DND-41 (cell line): ENCODE measurements at regions not wholly inside any gene's neighbourhood (a gene's known extent, or its start where the extent isn't known, plus 50 kb on each side); places are given as distances from the start of the nearest gene placed in this dataset.

Experiments used
- ATAC-seq: fragments of 200-7000 bp; cut with Tn5 transposase; 3 replicates; pipeline ENCODE4 v1.9.1; 2021; ENCODE audit warnings: low read depth; ENCODE audit not compliant: insufficient read depth
- DNase-seq: peaks from one replicate; pipeline ENCODE4 v3.0.0-alpha.2; 2020
- H2AFZ ChIP-seq: 2 replicates; pipeline ENCODE4 v1.6.0; 2012; ENCODE audit warnings: low read depth, low read length
- H3K27ac ChIP-seq: 2 replicates; pipeline ENCODE4 v1.5.1; 2012; ENCODE audit warnings: low read length, inconsistent platforms
- H3K27me3 ChIP-seq: fragments of 200-600 bp; sonication (generic); 2 replicates; pipeline ENCODE4 v1.6.0; 2012; ENCODE audit warnings: low read length, mild to moderate bottlenecking, inconsistent platforms; ENCODE audit not compliant: insufficient read depth, poor library complexity
- H3K36me3 ChIP-seq: 2 replicates; pipeline ENCODE4 v1.5.1; 2012; ENCODE audit warnings: low read length, inconsistent platforms; ENCODE audit not compliant: insufficient read depth
- H3K4me1 ChIP-seq: 2 replicates; pipeline ENCODE4 v1.5.1; 2012; ENCODE audit warnings: mild to moderate bottlenecking, low read length; ENCODE audit not compliant: insufficient read depth
- H3K4me2 ChIP-seq: 2 replicates; pipeline ENCODE4 v1.6.0; 2012; ENCODE audit warnings: mild to moderate bottlenecking, moderate library complexity, low read length, inconsistent platforms; ENCODE audit not compliant: insufficient read depth
- H3K4me3 ChIP-seq, 2 experiments: fragments of 200-600 bp in 1 of 2; shearing (Covaris generic) in 1 of 2; 2 replicates each; pipeline ENCODE4 v1.5.1; 2012 to 2016; ENCODE audit warnings: inconsistent platforms in 2 of 2, low read length in 2 of 2, mild to moderate bottlenecking in 2 of 2, low read depth in 1 of 2, moderate library complexity in 1 of 2
- H3K79me2 ChIP-seq: 2 replicates; pipeline ENCODE4 v1.6.0; 2012; ENCODE audit warnings: low read length, inconsistent platforms; ENCODE audit not compliant: insufficient read depth
- H3K9ac ChIP-seq: 2 replicates; pipeline ENCODE4 v1.6.0; 2012; ENCODE audit warnings: low read depth, mild to moderate bottlenecking, inconsistent platforms, low read length, moderate library complexity
- H3K9me3 ChIP-seq: 2 replicates; pipeline ENCODE4 v1.5.1; 2012; ENCODE audit warnings: low read length, moderate library complexity, mild to moderate bottlenecking, inconsistent platforms; ENCODE audit not compliant: insufficient read depth, severe bottlenecking
- H4K20me1 ChIP-seq: 2 replicates; pipeline ENCODE4 v1.6.0; 2012; ENCODE audit warnings: low read length; ENCODE audit not compliant: insufficient read depth
- CTCF ChIP-seq: IDR thresholded peaks from 2 replicates; pipeline ENCODE4 v1.5.1; 2012; ENCODE audit warnings: borderline replicate concordance, low read length, moderate library complexity, mild to moderate bottlenecking; ENCODE audit not compliant: poor library complexity, severe bottlenecking; ENCODE audit errors: extremely low read depth
- EZH2 ChIP-seq: IDR thresholded peaks from 3 replicates; pipeline ENCODE4 v1.6.1; 2012; ENCODE audit warnings: borderline replicate concordance, low read depth, mild to moderate bottlenecking, moderate library complexity, low read length, inconsistent platforms; ENCODE audit not compliant: severe bottlenecking

GRCh38 chr15:38843736-38844590 is 279.3 kb upstream of the RASGRP1 start:
- H3K36me3 ChIP-seq = no peaks in the 10 kb centered on the region
- H2AFZ ChIP-seq = no peak overlapping the region
- TF ChIP-seq CTCF = no peak
- TF ChIP-seq EZH2 = no peak
- no peak overlapping the region for H3K4me2 ChIP-seq
- ATAC-seq (no peak), DNase-seq (no peak)
- H3K9me3 ChIP-seq = no peaks in the 10 kb centered on the region
- H3K9ac ChIP-seq = no peak overlapping the region
- H4K20me1 ChIP-seq = no peaks in the 10 kb centered on the region
- no peak overlapping the region for H3K4me3 ChIP-seq
- H3K79me2 ChIP-seq = no peaks in the 10 kb centered on the region
- no peak overlapping the region for H3K27ac ChIP-seq
- no peaks in the 10 kb centered on the region for H3K4me1 ChIP-seq
- H3K27me3 ChIP-seq = no peaks in the 10 kb centered on the region

DNA sequence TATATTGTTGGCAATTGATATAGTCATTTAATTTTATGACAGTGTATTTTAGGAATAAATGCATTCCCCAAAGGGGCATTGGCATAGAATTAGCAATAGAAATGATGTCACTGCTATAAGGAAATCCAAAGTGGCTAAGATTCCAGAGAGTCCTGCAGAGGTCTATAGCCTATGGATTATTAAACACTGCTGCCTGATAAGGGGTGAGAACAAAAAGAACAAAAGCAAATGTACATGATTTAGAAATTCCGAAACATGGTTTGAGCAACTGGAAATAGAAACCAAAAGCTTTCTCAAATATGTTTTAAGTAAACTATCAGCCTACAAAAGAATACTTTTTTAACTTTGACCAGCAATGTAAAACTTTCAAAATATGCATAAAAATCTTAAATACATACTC is 280.1 kb upstream of the RASGRP1 start:
- H4K20me1 ChIP-seq = no peaks in the 10 kb centered on the region
- H3K27ac ChIP-seq = no peak overlapping the region
- H3K4me2 ChIP-seq = no peak overlapping the region
- H3K36me3 ChIP-seq = no peaks in the 10 kb centered on the region
- H3K27me3 ChIP-seq = no peaks in the 10 kb centered on the region
- DNase-seq (no peak), ATAC-seq (no peak)
- TF ChIP-seq EZH2 (no peak), CTCF (no peak)
- no peak overlapping the region for H3K4me3 ChIP-seq
- no peaks in the 10 kb centered on the region for H3K9me3 ChIP-seq
- H3K4me1 ChIP-seq = no peaks in the 10 kb centered on the region
- no peak overlapping the region for H2AFZ ChIP-seq
- no peak overlapping the region for H3K9ac ChIP-seq
- H3K79me2 ChIP-seq = no peaks in the 10 kb centered on the region

- H3K9me3 ChIP-seq = no peaks in the 10 kb centered on the region
- no peaks in the 10 kb centered on the region for H3K79me2 ChIP-seq
- H2AFZ ChIP-seq = no peak overlapping the region
- TF ChIP-seq CTCF (no peak), EZH2 (no peak)
- no peaks in the 10 kb centered on the region for H3K4me1 ChIP-seq
- DNase-seq = no peak
- H3K27ac ChIP-seq = no peak overlapping the region
- no peaks in the 10 kb centered on the region for H3K36me3 ChIP-seq
- H4K20me1 ChIP-seq = no peaks in the 10 kb centered on the region
- ATAC-seq = no peak
- H3K9ac ChIP-seq = no peak overlapping the region
- no peak overlapping the region for H3K4me2 ChIP-seq
- H3K27me3 ChIP-seq = no peaks in the 10 kb centered on the region
- no peak overlapping the region for H3K4me3 ChIP-seq
Measured at GRCh38 chr15:38846346-38846745, 281.7 kb upstream of the RASGRP1 start.
